Midbrain (tissue), 1 donor: ENCODE measurements at regions not wholly inside any gene's neighbourhood (a gene's known extent, or its start where the extent isn't known, plus 50 kb on each side); places are given as distances from the start of the nearest gene placed in this dataset.
"Not testable (repeated sequence)": the region's sequence is repeated elsewhere in the genome, so short reads cannot be mapped to it uniquely, and the experiment has no call there.

Experiments used
- DNase-seq: peaks from one replicate; lab custom pipeline; 2025; lab: John Stamatoyannopoulos, UW

GRCh38 chr4:155592179-155592937 is 74.3 kb upstream of the GUCY1A1 start:
- no peak for DNase-seq

GRCh38 chr4:155591738-155592143 is 74.9 kb upstream of the GUCY1A1 start:
- DNase-seq, result no peak

GRCh38 chr4:155590796-155591585 is 75.7 kb upstream of the GUCY1A1 start:
- no peak for DNase-seq

GRCh38 chr4:155588437-155588836 is 78.2 kb upstream of the GUCY1A1 start:
- no peak for DNase-seq

- DNase-seq, result no peak
Measured at GRCh38 chr4:155587766-155588165, 78.9 kb upstream of the GUCY1A1 start.

GRCh38 chr4:155582971-155583437 is 83.6 kb upstream of the GUCY1A1 start:
- DNase-seq, result no peak

- DNase-seq, result no peak
Measured at GRCh38 chr4:155582041-155582440, 84.6 kb upstream of the GUCY1A1 start.

GRCh38 chr4:155578726-155579370 is 87.8 kb upstream of the GUCY1A1 start:
- DNase-seq, result no peak

GRCh38 chr4:155578219-155578618 is 88.4 kb upstream of the GUCY1A1 start:
- no peak for DNase-seq

- not testable (repeated sequence) for DNase-seq
Measured at GRCh38 chr4:155574329-155574728, 92.3 kb upstream of the GUCY1A1 start.

GRCh38 chr4:155573126-155573525 is 93.5 kb upstream of the GUCY1A1 start:
- DNase-seq, result no peak

- DNase-seq, result no peak
Measured at GRCh38 chr4:155572106-155572703, 94.4 kb upstream of the GUCY1A1 start.

- no peak for DNase-seq
Measured at GRCh38 chr4:155571184-155571944, 95.3 kb upstream of the GUCY1A1 start.

- no peak for DNase-seq
Measured at GRCh38 chr4:155570661-155571060, 96.0 kb upstream of the GUCY1A1 start.

GRCh38 chr4:155569960-155570515 is 96.6 kb upstream of the GUCY1A1 start:
- no peak for DNase-seq

- no peak for DNase-seq
Measured at GRCh38 chr4:155569471-155569870, 97.2 kb upstream of the GUCY1A1 start.

GRCh38 chr4:155568641-155569220 is 97.9 kb upstream of the GUCY1A1 start:
- DNase-seq, result no peak

GRCh38 chr4:155566354-155566753 is 100.3 kb upstream of the GUCY1A1 start:
- DNase-seq, result no peak

- no peak for DNase-seq
Measured at GRCh38 chr4:155565776-155566175, 100.9 kb upstream of the GUCY1A1 start.

GRCh38 chr4:155565330-155565729 is 101.3 kb upstream of the GUCY1A1 start:
- DNase-seq, result no peak

GRCh38 chr4:155564880-155565279 is 101.8 kb upstream of the GUCY1A1 start:
- no peak for DNase-seq
